Vagina (tissue), 2 donors: ENCODE measurements at regions not wholly inside any gene's neighbourhood (a gene's known extent, or its start where the extent isn't known, plus 50 kb on each side); places are given as distances from the start of the nearest gene placed in this dataset.

Source experiments
- DNase-seq, 2 donors: peaks; one replicate each; pipeline ENCODE4 v3.0.0-alpha.2; 2017; ENCODE audit errors: extremely low spot score in 2 of 2
- H3K27ac ChIP-seq: fragments of 200-600 bp; sonication (generic); one replicate; pipeline ENCODE4 v1.5.1; 2019
- H3K27me3 ChIP-seq: fragments of 200-600 bp; sonication (generic); one replicate; pipeline ENCODE4 v1.5.1; 2019
- H3K36me3 ChIP-seq, 2 donors: fragments of 200-600 bp; sonication (generic); one replicate each; pipeline ENCODE4 v1.5.1; 2017 to 2019
- H3K4me1 ChIP-seq: fragments of 200-600 bp; sonication (generic); one replicate; pipeline ENCODE4 v1.5.1; 2019
- H3K4me3 ChIP-seq, 2 donors: fragments of 200-600 bp; sonication (generic); 1 replicate in 1 of 2; 2 replicates in 1 of 2; pipeline ENCODE4 v1.5.1; 2016 to 2019
- H3K9me3 ChIP-seq: fragments of 200-600 bp; sonication (generic); one replicate; pipeline ENCODE4 v1.5.1; 2019
- POLR2A ChIP-seq, 2 donors: fragments of 450-650 bp; IDR thresholded peaks; one replicate each; pipeline ENCODE4 v1.6.1; 2017; ENCODE audit warnings: antibody characterized with exemption in 2 of 2, mild to moderate bottlenecking in 2 of 2, moderate library complexity in 2 of 2
- POLR2AphosphoS5 ChIP-seq, 2 donors: sonication (generic); formaldehyde crosslinking; IDR thresholded peaks; one replicate each; pipeline ENCODE4 v1.9.0; 2017; ENCODE audit warnings: antibody characterized with exemption in 2 of 2, mild to moderate bottlenecking in 2 of 2, low read depth in 1 of 2; ENCODE audit not compliant: insufficient read depth in 1 of 2
- intact Hi-C: fragments of 100-400 bp; cut with DNase I; formaldehyde crosslinking; loops from one replicate; pipeline ENCODE4 v1.15.1; 2023
- TF ChIP-seq, protein P1 (sequence below), 3 experiments: fragments of 450-650 bp in 2 of 3; fragments of 200-600 bp in 1 of 3; sonication (generic) in 1 of 3; IDR thresholded peaks; one replicate each; pipeline ENCODE4 v1.5.1; 2017 to 2019; ENCODE audit warnings: antibody characterized with exemption in 3 of 3, mild to moderate bottlenecking in 2 of 3, moderate library complexity in 2 of 3

DNA sequence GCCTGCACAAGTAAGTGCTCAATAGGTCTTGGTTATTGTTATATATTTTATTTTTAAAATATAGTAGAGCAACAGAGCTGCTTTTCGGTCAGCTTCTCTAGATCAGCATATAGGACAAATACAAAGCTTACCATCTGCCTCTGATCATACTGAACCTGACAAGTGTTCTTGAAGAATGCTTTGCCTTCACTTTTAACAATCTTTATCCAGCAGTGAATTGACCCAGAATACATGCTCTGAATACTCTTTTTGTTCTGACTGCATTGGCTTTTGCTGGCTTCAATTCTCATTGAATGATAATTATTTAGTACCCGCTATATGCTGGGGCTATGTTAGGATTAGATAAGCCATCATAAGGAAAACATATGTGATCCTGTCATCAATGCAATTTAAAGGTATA is 137.8 kb downstream of the DHRS2 start:
- TF ChIP-seq POLR2A (IDR thresholded peaks at IDR 0.05) (no peak), POLR2AphosphoS5 (IDR thresholded peaks at IDR 0.05; ENCODE audit: insufficient read depth in 1 of 2, low read depth in 1 of 2) (no peak)
- TF ChIP-seq, protein P1, sequence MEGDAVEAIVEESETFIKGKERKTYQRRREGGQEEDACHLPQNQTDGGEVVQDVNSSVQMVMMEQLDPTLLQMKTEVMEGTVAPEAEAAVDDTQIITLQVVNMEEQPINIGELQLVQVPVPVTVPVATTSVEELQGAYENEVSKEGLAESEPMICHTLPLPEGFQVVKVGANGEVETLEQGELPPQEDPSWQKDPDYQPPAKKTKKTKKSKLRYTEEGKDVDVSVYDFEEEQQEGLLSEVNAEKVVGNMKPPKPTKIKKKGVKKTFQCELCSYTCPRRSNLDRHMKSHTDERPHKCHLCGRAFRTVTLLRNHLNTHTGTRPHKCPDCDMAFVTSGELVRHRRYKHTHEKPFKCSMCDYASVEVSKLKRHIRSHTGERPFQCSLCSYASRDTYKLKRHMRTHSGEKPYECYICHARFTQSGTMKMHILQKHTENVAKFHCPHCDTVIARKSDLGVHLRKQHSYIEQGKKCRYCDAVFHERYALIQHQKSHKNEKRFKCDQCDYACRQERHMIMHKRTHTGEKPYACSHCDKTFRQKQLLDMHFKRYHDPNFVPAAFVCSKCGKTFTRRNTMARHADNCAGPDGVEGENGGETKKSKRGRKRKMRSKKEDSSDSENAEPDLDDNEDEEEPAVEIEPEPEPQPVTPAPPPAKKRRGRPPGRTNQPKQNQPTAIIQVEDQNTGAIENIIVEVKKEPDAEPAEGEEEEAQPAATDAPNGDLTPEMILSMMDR (IDR thresholded peaks at IDR 0.05), result no peak
- intact Hi-C loops, result no loop called here

DNA sequence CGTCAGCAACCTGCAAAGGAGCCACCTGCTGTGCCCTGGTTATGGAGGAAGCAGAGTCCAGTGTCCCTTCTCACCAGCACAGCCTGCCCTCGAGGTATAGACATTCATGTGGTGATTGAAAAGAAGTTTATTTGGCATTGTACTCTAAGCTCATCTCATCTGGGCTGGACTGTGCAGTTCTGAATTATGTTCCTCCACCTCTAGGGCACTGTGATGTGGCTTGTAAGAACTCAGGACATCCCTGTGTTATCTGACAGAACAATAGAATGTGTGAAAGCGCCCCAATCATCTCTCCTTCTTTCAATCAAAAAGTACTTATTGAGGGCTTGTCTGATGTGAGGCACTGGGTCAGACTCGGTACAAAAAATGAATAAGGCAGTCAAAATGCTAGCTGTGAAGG is 140.1 kb downstream of the DHRS2 start:
- no peaks in the 10 kb centered on the region for H3K36me3 ChIP-seq
- H3K27me3 ChIP-seq, result no peaks in the 10 kb centered on the region
- H3K4me1 ChIP-seq, result no peaks in the 10 kb centered on the region
- TF ChIP-seq POLR2AphosphoS5 (IDR thresholded peaks at IDR 0.05; ENCODE audit: insufficient read depth in 1 of 2, low read depth in 1 of 2) (no peak), POLR2A (IDR thresholded peaks at IDR 0.05) (no peak)
- TF ChIP-seq, protein P1 (IDR thresholded peaks at IDR 0.05), result no peak
- no peaks in the 10 kb centered on the region for H3K9me3 ChIP-seq
- DNase-seq, result no peak
- no peak overlapping the region for H3K4me3 ChIP-seq
- no peak overlapping the region for H3K27ac ChIP-seq
- intact Hi-C loops, result no loop called here

More for the DNA sequence above, 137.8 kb downstream of the DHRS2 start:
- H3K27me3 ChIP-seq, result no peaks in the 10 kb centered on the region
- no peaks in the 10 kb centered on the region for H3K9me3 ChIP-seq
- no peaks in the 10 kb centered on the region for H3K36me3 ChIP-seq
- no peak overlapping the region for H3K27ac ChIP-seq
- no peak overlapping the region for H3K4me3 ChIP-seq
- DNase-seq, result no peak
- no peaks in the 10 kb centered on the region for H3K4me1 ChIP-seq

DNA sequence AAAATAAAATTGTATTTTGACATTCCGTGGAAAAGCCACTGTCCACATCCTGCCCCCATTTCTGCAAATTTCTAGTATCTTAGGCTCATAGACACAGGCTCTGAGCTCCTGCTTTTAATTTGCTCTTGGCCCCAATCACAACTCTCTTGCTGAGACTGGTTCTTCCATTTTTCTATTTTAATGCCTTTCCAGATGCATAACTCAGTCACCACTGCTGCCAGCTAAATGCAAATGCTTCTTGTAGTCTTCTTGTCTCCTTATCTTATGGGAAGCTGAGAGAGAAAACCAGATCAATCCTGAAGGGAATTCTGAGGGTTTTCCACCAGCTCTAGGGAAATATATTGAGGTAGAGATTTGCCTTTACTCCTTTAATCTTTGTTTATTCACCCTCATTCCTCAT is 149.0 kb downstream of the DHRS2 start:
- intact Hi-C loops, result no loop called here
- Histone ChIP-seq H3K4me1 (no peaks in the 10 kb centered on the region), H3K4me3 (no peak overlapping the region), H3K27me3 (no peaks in the 10 kb centered on the region), H3K9me3 (no peaks in the 10 kb centered on the region), H3K27ac (no peak overlapping the region), H3K36me3 (no peaks in the 10 kb centered on the region)
- TF ChIP-seq, protein P1 (IDR thresholded peaks at IDR 0.05), result no peak
- TF ChIP-seq POLR2AphosphoS5 (IDR thresholded peaks at IDR 0.05; ENCODE audit: insufficient read depth in 1 of 2, low read depth in 1 of 2) (no peak), POLR2A (IDR thresholded peaks at IDR 0.05) (no peak)
- DNase-seq, result no peak

DNA sequence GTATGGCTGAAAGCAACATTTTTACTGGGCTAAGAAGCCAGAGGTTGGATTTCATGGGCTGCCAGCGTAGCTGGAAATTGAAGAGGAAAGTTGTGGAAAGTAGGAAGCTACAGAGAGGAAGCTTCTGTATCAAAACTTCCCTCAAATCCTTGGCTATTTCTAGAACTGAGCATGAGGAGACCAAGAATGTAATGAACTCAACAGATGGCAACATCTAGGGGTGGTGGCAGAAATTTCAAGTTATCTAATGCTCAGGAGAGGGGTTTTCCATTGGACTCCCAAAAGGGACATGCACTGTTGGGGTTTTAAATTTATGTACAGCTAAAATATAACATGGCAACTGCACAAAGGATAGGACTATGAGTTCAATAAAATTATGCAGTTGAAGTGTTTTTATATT is 151.3 kb downstream of the DHRS2 start:
- no peaks in the 10 kb centered on the region for H3K9me3 ChIP-seq
- no peaks in the 10 kb centered on the region for H3K27me3 ChIP-seq
- TF ChIP-seq POLR2AphosphoS5 (IDR thresholded peaks at IDR 0.05; ENCODE audit: insufficient read depth in 1 of 2, low read depth in 1 of 2), result no peak
- TF ChIP-seq, protein P1 (IDR thresholded peaks at IDR 0.05), result no peak
- intact Hi-C loops, result no loop called here
- no peak for DNase-seq
- H3K4me3 ChIP-seq, result no peak overlapping the region
- H3K4me1 ChIP-seq, result no peaks in the 10 kb centered on the region
- H3K27ac ChIP-seq, result no peak overlapping the region
- no peaks in the 10 kb centered on the region for H3K36me3 ChIP-seq

DNA sequence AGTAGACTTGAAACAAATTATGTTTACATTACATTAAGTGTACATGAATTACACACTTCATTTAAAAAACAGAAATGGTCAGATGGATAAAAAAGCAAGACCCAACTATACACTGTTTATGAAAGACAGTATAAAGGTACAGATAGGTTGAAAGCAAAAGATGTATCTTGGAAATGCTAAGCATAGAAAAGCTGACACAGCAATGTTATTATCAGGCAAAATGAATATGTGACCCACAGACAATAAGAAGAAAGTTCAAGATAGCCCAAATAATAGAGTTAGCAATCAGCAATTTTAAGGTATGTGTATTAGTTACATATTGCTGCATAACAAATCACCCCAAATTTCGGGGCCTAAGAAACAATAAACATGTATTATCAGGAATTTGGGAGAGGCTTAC is 153.5 kb downstream of the DHRS2 start:
- no peaks in the 10 kb centered on the region for H3K4me1 ChIP-seq

More for the DNA sequence above, 153.5 kb downstream of the DHRS2 start:
- no peak overlapping the region for H3K27ac ChIP-seq
- H3K36me3 ChIP-seq, result no peaks in the 10 kb centered on the region
- TF ChIP-seq POLR2AphosphoS5 (IDR thresholded peaks at IDR 0.05; ENCODE audit: insufficient read depth in 1 of 2, low read depth in 1 of 2) (no peak), POLR2A (IDR thresholded peaks at IDR 0.05) (no peak)
- TF ChIP-seq, protein P1 (IDR thresholded peaks at IDR 0.05), result no peak
- no peaks in the 10 kb centered on the region for H3K9me3 ChIP-seq
- intact Hi-C loops, result no loop called here
- no peaks in the 10 kb centered on the region for H3K27me3 ChIP-seq
- H3K4me3 ChIP-seq, result no peak overlapping the region
- DNase-seq, result no peak
